Activated T-helper 2 cell treated with anti-CD3 and anti-CD28 coated beads, Interferon-gamma antibody, Interleukin-2, Interleukin-4, amounts not matched to agents 10 μg/mL and 5 μg/mL and 100 μg/mL, durations not matched to agents 14 hours and 24 hours and 36 hours (primary cell): ENCODE measurements at regions not wholly inside any gene's neighbourhood (a gene's known extent, or its start where the extent isn't known, plus 50 kb on each side); places are given as distances from the start of the nearest gene placed in this dataset.
"Not testable (repeated sequence)": the region's sequence is repeated elsewhere in the genome, so short reads cannot be mapped to it uniquely, and the experiment has no call there.

Experiments used
- DNase-seq: peaks from one replicate; pipeline ENCODE4 v3.0.0; 2021; ENCODE audit warnings: low spot score
- H3K27ac Mint-ChIP-seq: one replicate; pipeline ENCODE4 v1.8.0; 2021; ENCODE audit warnings: mixed read lengths
- H3K27me3 Mint-ChIP-seq: one replicate; pipeline ENCODE4 v1.8.0; 2021; ENCODE audit warnings: low read depth, mixed read lengths
- H3K36me3 Mint-ChIP-seq: one replicate; pipeline ENCODE4 v1.8.0; 2021; ENCODE audit warnings: low read depth, mixed read lengths
- H3K4me1 Mint-ChIP-seq: one replicate; pipeline ENCODE4 v1.8.0; 2021; ENCODE audit warnings: low read depth, mixed read lengths
- H3K4me3 Mint-ChIP-seq: one replicate; pipeline ENCODE4 v1.8.0; 2021; ENCODE audit warnings: low read depth, mild to moderate bottlenecking, moderate library complexity, mixed read lengths
- H3K9me3 Mint-ChIP-seq: one replicate; pipeline ENCODE4 v1.8.0; 2021; ENCODE audit warnings: mixed read lengths
- intact Hi-C: fragments of 100-400 bp; cut with micrococcal nuclease; formaldehyde crosslinking; loops from one replicate; pipeline ENCODE4 v1.15.1; 2023

DNA sequence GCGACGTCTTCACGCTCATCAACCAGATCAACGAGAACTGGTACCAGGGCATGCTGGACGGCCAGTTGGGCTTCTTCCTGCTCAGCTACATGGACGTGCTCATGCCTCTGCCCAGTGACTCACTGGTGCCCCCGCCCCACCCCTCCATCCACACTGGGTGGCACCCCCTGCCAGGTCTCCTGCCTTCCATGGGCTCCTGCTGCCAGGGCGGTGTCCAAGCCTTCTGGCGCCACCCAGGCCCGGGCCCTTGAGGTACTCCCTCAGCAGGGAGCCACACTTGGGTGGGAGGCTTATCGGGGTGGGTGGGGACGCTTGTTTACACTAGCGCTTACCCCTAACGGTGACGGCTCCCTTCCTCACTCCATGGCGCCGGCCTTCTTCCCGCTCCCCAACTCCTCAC is 148.2 kb downstream of the GOSR1 start:
- H3K27me3 Mint-ChIP-seq, H3K27ac Mint-ChIP-seq, H3K4me1 Mint-ChIP-seq, DNase-seq, H3K9me3 Mint-ChIP-seq, intact Hi-C loops, H3K4me3 Mint-ChIP-seq, H3K36me3 Mint-ChIP-seq: not testable (repeated sequence)

DNA sequence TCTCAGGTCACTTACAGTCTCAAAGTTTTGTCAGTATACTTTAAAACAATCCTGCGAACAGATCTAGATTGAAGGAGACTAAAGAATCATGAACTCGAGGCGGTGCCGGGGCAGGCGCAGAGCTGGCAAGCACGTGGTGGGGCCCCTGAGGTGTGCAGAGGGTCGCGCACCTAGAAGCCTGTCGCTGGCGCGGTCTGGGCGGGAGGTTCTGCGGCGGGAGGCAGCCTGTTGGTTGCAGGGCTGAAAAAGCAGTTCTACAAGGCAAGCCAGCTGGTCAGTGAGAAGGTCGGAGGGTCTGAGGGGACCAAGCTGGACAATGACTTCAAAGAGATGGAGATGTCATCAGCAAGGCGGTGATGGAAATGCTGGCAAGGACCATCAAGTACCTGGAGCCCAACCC is 147.0 kb downstream of the GOSR1 start:
- DNase-seq, H3K9me3 Mint-ChIP-seq, H3K27ac Mint-ChIP-seq, intact Hi-C loops, H3K4me3 Mint-ChIP-seq, H3K27me3 Mint-ChIP-seq, H3K4me1 Mint-ChIP-seq, H3K36me3 Mint-ChIP-seq: not testable (repeated sequence)

DNA sequence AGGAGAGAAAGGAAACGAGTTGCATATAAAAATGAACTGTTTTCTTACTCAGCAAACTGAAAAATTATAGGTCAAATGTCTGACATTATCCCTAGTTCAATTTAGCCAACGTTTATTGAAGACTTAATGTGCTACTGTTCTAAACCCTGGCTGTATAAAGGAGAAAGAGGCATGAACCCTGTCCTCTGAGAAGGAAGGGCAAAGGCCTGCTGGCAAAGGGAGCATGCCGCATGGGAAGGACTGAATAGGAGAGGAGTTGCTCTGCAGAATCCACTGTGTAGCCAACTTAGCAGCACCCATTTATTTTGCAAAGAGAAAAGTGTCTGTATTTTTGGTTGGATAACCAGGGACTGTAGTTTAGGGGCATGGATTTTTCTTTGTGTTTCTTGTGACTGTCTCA is 132.5 kb downstream of the GOSR1 start:
- H3K4me1 Mint-ChIP-seq, intact Hi-C loops, H3K36me3 Mint-ChIP-seq, H3K27me3 Mint-ChIP-seq, DNase-seq, H3K9me3 Mint-ChIP-seq, H3K27ac Mint-ChIP-seq, H3K4me3 Mint-ChIP-seq: not testable (repeated sequence)

DNA sequence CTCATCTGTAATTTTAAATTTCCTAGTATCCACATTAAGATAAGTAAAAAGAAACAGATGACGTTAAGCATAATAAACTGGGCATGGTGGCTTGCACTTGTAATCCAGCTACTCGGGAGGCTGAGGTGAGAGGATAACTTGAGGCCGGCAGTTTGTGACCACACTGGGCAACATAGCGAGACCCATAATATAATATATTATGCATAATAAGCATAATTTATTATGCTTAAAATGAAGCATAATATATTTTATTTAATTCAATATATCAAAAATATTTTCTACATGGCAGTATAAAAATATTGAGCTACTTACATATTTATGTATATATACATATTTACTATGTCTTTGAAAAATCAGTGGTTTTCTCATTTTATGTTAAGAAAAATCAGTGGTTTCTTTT is 128.3 kb downstream of the GOSR1 start:
- Mint-ChIP-seq H3K27ac (no peak overlapping the region), H3K9me3 (no peaks in the 10 kb centered on the region), H3K4me3 (no peak overlapping the region), H3K36me3 (peaks cover 2% of the 10 kb centered on the region), H3K27me3 (peaks cover 7% of the 10 kb centered on the region), H3K4me1 (peaks cover 20% of the 10 kb centered on the region)
- intact Hi-C loops, result no loop called here
- no peak for DNase-seq

DNA sequence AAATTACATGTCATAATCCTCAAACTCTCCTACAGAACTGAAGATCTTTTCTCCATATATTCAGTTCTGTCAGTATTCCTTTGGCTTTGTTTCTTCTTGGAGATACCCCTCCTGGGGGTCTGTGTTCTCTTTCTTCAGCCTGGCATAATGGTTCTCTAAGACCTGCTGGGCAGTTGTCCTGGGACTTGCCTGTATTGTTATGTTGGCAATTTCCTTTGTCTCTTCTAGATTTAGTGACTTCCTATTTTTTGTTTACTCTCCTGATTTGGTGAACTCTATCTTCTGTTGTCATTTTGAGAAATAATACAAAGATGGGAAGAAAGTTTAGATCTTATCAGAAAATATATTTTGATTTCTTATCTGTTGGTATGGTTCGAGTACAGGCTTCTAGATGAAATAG is 127.8 kb downstream of the GOSR1 start:
- Mint-ChIP-seq H3K27ac (no peak overlapping the region), H3K4me3 (no peak overlapping the region), H3K9me3 (no peaks in the 10 kb centered on the region), H3K4me1 (peaks cover 20% of the 10 kb centered on the region), H3K36me3 (peaks cover 2% of the 10 kb centered on the region), H3K27me3 (peaks cover 7% of the 10 kb centered on the region)
- DNase-seq, result no peak
- intact Hi-C loops, result no loop called here

DNA sequence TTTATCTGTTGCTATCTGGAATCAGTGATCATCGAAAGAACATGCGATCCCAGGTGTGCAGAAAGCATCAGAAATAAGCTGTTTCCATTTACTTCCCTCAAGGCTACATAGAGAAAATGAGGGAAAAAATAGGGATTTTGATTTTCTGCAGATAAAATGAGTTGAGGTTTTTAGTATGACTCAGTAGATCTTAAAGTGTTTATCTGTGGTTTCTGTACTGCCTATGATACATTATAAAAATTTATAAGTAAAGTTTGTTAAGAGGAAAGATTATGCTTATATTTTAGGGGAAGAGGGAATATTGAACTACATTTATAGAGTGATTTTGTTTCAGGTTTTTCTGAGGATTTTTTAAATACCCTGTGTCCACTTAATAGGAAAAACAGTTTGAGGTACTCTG is 125.2 kb downstream of the GOSR1 start:
- H3K9me3 Mint-ChIP-seq, H3K36me3 Mint-ChIP-seq, DNase-seq, H3K27ac Mint-ChIP-seq, intact Hi-C loops: not testable (repeated sequence)
- peaks cover 26% of the 10 kb centered on the region for H3K4me1 Mint-ChIP-seq
- peaks cover 17% of the 10 kb centered on the region for H3K27me3 Mint-ChIP-seq
- peak overlapping the region; percentile 82 for H3K4me3 Mint-ChIP-seq

DNA sequence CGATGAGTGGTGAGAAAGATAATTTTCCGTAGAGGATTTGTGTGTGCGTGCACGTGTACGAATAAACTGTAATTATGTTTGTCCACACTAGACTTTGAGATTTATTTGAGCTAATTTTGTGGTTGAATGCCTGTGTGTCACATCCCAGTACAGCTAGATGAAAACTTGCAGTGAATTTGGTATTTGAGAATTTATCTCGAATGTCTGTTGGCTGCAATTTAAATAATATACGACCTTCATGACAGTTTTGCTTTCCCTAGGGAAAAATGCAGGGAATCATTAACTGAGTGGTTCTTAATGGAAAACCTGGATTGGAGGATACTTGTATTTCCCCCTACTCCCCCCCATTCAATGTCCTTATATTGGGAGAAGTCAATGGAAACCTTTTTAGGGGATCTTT is 124.8 kb downstream of the GOSR1 start:
- H3K4me3 Mint-ChIP-seq, result peak overlapping the region; percentile 82

DNA sequence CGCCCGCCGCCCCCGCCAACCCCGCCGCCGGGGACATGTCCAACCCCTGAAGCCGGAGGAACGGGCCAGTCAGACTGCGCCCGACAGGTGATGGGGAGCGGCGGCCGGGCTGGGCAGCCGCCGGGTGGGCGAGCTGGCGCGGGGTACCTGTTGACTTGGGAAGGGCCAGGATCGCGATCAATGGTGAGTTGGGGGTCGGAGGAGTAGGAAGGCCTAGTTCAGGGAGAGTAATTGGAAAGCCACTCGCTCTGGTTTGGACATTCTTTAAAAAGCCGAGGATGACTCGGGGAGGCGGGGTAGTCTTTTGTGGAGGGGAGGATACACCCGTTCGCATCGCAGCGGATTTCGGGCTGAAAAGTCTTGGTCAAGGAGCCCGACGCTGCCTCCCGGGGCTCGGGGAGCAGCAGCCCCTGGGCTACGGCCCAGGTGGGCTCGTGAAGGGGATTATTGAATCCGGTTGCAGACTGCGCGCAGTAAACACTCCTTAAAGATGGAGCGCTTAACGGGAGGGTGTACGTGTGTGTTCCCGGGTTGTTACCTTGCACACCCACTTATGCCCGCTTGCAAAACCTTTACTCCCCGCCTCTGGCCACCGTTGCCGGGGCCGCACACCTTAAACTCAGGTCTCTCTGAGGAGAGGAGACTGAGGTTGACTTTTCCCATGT is 123.8 kb downstream of the GOSR1 start:
- Mint-ChIP-seq H3K4me3 (peak overlapping the region; percentile 90), H3K36me3 (peaks cover 2% of the 10 kb centered on the region), H3K4me1 (peaks cover 26% of the 10 kb centered on the region), H3K27me3 (peaks cover 18% of the 10 kb centered on the region), H3K9me3 (peaks cover 3% of the 10 kb centered on the region), H3K27ac (peak overlapping the region; percentile 81)
- no peak for DNase-seq
- intact Hi-C loops, result no loop called here

More for the DNA sequence above, 124.8 kb downstream of the GOSR1 start:
- Mint-ChIP-seq H3K27me3 (peaks cover 17% of the 10 kb centered on the region), H3K4me1 (peaks cover 26% of the 10 kb centered on the region)
- H3K36me3 Mint-ChIP-seq, H3K9me3 Mint-ChIP-seq, intact Hi-C loops, DNase-seq, H3K27ac Mint-ChIP-seq: not testable (repeated sequence)

DNA sequence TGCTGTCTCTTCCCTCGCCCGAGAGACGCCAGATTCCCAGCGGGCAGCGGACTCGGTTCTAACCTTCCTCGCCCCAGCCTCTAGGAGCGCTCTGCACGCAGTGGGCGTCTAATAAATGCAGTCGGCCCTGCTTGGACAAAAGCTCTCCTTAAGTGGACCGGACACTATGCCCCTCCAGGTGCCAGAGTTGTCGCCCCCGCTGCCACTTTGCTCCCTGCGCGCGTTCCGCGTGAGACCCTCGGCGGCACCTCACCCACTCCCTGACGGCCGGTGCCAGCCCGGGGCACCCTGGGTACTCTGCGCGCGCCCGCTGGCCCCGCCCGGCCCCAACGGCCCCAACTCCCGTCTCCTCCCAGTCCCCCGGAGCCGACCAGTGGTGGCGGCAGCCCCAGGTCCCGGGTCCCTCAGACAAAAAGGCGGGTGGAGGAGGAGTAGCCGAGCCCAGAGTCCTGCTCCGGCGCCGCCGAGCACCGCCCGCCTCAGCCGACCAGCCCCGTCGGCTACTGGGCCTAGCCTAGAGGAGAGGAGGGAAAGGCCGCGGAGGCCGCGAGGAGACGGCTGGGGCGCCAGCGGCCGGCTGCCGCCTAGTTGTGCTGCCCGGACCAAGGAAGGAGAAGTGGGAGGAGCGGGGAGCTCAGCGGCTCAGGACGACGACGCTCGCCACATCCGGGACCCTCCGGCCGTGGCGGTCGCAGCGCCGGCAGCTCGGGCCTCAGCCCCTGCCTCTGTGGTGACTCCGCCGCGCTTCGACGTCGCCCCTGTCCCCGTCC is 123.0 kb downstream of the GOSR1 start:
- H3K4me3 Mint-ChIP-seq, result peak overlapping the region; percentile 90
- intact Hi-C loops, result no loop called here
- H3K36me3 Mint-ChIP-seq, result peaks cover 2% of the 10 kb centered on the region
- peaks cover 3% of the 10 kb centered on the region for H3K9me3 Mint-ChIP-seq
- peak; percentile 58 for DNase-seq
- H3K4me1 Mint-ChIP-seq, result peaks cover 26% of the 10 kb centered on the region
- H3K27me3 Mint-ChIP-seq, result peaks cover 20% of the 10 kb centered on the region
- H3K27ac Mint-ChIP-seq, result peak overlapping the region; percentile 55

DNA sequence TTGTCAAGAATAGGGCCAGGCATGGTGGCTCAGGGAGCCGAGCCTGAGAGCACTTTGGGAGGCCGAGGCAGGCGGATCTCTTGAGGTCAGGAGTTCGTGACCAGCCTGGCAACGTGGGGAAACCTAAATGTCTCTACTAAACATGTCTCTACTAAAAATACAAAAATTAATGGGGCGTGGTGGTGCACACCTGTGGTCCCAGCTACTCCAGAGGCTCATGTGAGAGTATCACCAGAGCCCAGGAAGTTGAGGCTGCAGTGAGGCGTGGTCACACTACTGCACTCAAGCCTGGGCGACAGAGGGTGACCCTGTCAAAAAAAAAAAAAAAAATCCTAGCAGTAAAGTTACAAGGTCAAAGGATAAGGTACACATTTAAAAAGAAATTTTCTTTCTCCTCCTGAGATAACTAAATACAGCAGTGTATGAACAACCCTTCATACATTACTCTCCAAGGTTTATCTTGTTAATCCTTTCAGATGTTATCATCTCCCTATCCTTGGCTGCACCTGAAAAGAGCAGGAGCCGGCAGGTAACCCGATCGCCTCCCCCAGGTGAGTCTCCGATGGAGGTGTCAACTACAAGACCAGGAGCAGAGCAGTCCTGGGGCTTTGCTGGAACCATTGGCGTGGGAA is 122.3 kb downstream of the GOSR1 start:
- Mint-ChIP-seq H3K9me3 (peaks cover 3% of the 10 kb centered on the region), H3K4me1 (peaks cover 22% of the 10 kb centered on the region), H3K27me3 (peaks cover 17% of the 10 kb centered on the region), H3K27ac (no peak overlapping the region), H3K36me3 (peaks cover 2% of the 10 kb centered on the region), H3K4me3 (peak overlapping the region; percentile 90)
- intact Hi-C loops, result no loop called here
- DNase-seq, result no peak

DNA sequence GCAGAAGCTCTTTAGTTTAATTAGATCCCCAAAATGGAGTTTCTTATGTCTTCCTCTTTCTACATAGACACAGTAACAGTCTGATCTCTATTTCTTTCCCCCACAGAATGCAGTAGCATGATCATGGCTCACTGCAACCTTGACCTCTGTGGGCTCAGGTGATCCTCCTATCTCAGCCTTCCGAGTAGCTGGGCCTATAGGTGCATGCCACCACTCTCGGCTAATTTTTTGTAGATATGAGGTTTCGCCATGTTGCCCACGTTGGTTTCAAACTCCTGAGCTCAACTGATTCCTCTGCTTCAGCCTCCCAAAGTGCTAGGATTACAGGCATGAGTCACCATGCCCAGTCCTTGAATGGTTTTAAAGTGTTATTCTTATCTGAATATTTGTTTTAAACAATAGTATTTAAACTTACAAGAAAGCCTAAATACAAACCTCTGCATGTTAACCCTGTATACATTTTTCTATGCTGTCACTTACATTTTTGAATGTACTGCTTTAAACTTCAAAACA is 120.6 kb downstream of the GOSR1 start:
- no peak overlapping the region for H3K27ac Mint-ChIP-seq
- DNase-seq, result no peak
- H3K4me3 Mint-ChIP-seq, result no peak overlapping the region
- H3K4me1 Mint-ChIP-seq, result peaks cover 20% of the 10 kb centered on the region
- peaks cover 3% of the 10 kb centered on the region for H3K9me3 Mint-ChIP-seq
- peaks cover 2% of the 10 kb centered on the region for H3K36me3 Mint-ChIP-seq
- peaks cover 15% of the 10 kb centered on the region for H3K27me3 Mint-ChIP-seq
- intact Hi-C loops, result no loop called here

DNA sequence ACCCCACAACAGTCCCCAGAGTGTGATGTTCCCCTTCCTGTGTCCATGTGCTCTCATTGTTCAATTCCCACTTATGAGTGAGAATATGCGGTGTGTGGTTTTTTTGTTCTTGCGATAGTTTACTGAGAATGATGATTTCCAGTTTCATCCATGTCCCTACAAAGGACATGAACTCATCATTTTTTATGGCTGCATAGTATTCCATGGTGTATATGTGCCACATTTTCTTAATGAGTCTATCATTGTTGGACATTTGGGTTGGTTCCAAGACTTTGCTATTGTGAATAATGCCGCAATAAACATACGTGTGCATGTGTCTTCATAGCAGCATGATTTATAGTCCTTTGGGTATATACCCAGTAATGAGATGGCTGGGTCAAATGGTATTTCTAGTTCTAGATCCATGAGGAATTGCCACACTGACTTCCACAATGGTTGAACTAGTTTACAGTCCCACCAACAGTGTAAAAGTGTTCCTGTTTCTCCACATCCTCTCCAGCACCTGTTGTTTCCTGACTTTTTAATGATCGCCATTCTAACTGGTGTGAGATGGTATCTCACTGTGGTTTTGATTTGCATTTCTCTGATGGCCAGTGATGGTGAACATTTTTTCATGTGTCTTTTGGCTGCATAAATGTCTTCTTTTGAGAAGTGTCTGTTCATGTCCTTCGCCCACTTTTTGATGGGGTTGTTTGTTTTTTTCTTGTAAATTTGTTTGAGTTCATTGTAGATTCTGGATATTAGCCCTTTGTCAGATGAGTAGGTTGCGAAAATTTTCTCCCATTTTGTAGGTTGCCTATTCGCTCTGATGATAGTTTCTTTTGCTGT is 120.0 kb downstream of the GOSR1 start:
- intact Hi-C loops, result not testable (repeated sequence)
- H3K27me3 Mint-ChIP-seq, result peaks cover 15% of the 10 kb centered on the region

More for the DNA sequence above, 120.0 kb downstream of the GOSR1 start:
- H3K4me3 Mint-ChIP-seq, H3K9me3 Mint-ChIP-seq, H3K27ac Mint-ChIP-seq, DNase-seq, H3K36me3 Mint-ChIP-seq: not testable (repeated sequence)
- H3K4me1 Mint-ChIP-seq, result peaks cover 14% of the 10 kb centered on the region
